ENCODE measurements at regions not wholly inside any gene's neighbourhood (a gene's known extent, or its start where the extent isn't known, plus 50 kb on each side); places are given as distances from the start of the nearest gene placed in this dataset.

- Mint-ChIP-seq H3K27me3 (ENCODE audit: insufficient read depth) (no peaks in the 10 kb centered on the region), H3K4me1 (ENCODE audit: low read depth) (peaks cover 43% of the 10 kb centered on the region), H3K27ac (no peak overlapping the region), H3K4me3 (no peak overlapping the region), H3K36me3 (ENCODE audit: low read depth) (no peaks in the 10 kb centered on the region; the same call in 1 of the 2 replicates), H3K9me3 (no peaks in the 10 kb centered on the region)
- no peak for TF ChIP-seq CTCF (IDR thresholded peaks at IDR 0.05)
- DNase-seq: no peak
These were observed 308.7 kb downstream of the PDGFC start for GRCh38 chr4:156662921-156663320.

DNA sequence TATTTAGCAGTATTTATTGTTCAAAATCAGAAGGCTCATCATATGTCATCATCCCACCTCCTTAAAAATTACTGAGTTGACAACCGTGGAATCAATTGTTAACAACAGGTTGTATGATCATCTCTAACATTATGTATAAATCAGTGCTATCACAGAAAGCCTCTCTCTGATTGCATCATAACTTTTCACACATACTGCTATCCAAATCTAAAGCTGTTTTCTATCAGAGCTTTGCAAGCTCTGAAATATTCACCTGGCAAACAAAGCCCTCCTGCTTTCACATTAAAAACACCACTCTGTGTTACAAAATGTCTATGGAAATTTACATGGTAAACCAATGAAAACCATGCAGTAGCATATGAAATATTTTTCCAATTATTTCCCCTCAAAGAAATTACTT, 310.0 kb downstream of the PDGFC start:
- H3K27ac Mint-ChIP-seq: no peak overlapping the region
- H3K4me1 Mint-ChIP-seq (ENCODE audit: low read depth): peaks cover 50% of the 10 kb centered on the region
- no peak for TF ChIP-seq CTCF (IDR thresholded peaks at IDR 0.05)
- no peaks in the 10 kb centered on the region; the same call in 1 of the 2 replicates for H3K36me3 Mint-ChIP-seq (ENCODE audit: low read depth)
- no peaks in the 10 kb centered on the region for H3K27me3 Mint-ChIP-seq (ENCODE audit: insufficient read depth)
- DNase-seq: no peak
- no peaks in the 10 kb centered on the region for H3K9me3 Mint-ChIP-seq
- H3K4me3 Mint-ChIP-seq: no peak overlapping the region

DNA sequence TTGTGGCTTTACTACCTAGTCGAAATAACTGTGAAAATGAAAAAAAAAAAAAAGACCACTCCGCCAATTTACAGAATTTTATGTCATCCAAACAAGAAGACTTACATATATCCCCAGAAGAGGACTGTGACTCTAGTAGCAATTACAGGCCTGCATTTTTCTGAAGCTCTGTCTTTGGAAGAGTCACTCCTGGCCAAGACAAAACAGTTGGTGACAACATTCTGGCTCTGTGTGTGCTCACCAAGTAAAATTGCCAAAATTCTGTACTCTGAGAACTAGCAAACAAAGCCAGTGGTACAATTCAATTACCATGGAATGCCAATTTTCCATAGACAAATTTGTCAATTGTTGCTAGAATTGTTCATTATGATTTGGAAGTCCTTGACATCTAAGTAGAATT, 311.1 kb downstream of the PDGFC start:
- Mint-ChIP-seq H3K36me3 (ENCODE audit: low read depth) (no peaks in the 10 kb centered on the region; the same call in 1 of the 2 replicates), H3K9me3 (no peaks in the 10 kb centered on the region), H3K4me3 (no peak overlapping the region), H3K27me3 (ENCODE audit: insufficient read depth) (no peaks in the 10 kb centered on the region), H3K4me1 (ENCODE audit: low read depth) (peaks cover 54% of the 10 kb centered on the region), H3K27ac (no peak overlapping the region)
- TF ChIP-seq CTCF (IDR thresholded peaks at IDR 0.05): no peak
- no peak for DNase-seq

GRCh38 chr4:156659983-156660382, 311.6 kb downstream of the PDGFC start:
- no peak overlapping the region for H3K27ac Mint-ChIP-seq
- no peak for DNase-seq
- no peaks in the 10 kb centered on the region for H3K9me3 Mint-ChIP-seq
- peaks cover 54% of the 10 kb centered on the region for H3K4me1 Mint-ChIP-seq (ENCODE audit: low read depth)
- H3K27me3 Mint-ChIP-seq (ENCODE audit: insufficient read depth): no peaks in the 10 kb centered on the region
- TF ChIP-seq CTCF (IDR thresholded peaks at IDR 0.05): no peak
- H3K4me3 Mint-ChIP-seq: no peak overlapping the region
- H3K36me3 Mint-ChIP-seq (ENCODE audit: low read depth): no peaks in the 10 kb centered on the region; the same call in 1 of the 2 replicates

- no peak for DNase-seq
- H3K4me1 Mint-ChIP-seq (ENCODE audit: low read depth): peaks cover 54% of the 10 kb centered on the region
- no peak for TF ChIP-seq CTCF (IDR thresholded peaks at IDR 0.05)
- no peaks in the 10 kb centered on the region for H3K9me3 Mint-ChIP-seq
- H3K4me3 Mint-ChIP-seq: no peak overlapping the region
- H3K27me3 Mint-ChIP-seq (ENCODE audit: insufficient read depth): no peaks in the 10 kb centered on the region
- H3K36me3 Mint-ChIP-seq (ENCODE audit: low read depth): peaks cover 3% of the 10 kb centered on the region
- no peak overlapping the region for H3K27ac Mint-ChIP-seq
These were observed 312.0 kb downstream of the PDGFC start for GRCh38 chr4:156659570-156659969.

- no peak overlapping the region for H3K4me3 Mint-ChIP-seq
- no peak for TF ChIP-seq CTCF (IDR thresholded peaks at IDR 0.05)
- H3K36me3 Mint-ChIP-seq (ENCODE audit: low read depth): peaks cover 7% of the 10 kb centered on the region
- no peaks in the 10 kb centered on the region; the same call in 1 of the 2 replicates for H3K9me3 Mint-ChIP-seq
- DNase-seq: no peak
- no peak overlapping the region for H3K27ac Mint-ChIP-seq
- H3K4me1 Mint-ChIP-seq (ENCODE audit: low read depth): peaks cover 45% of the 10 kb centered on the region
- H3K27me3 Mint-ChIP-seq (ENCODE audit: insufficient read depth): no peaks in the 10 kb centered on the region
These were observed 314.7 kb downstream of the PDGFC start for GRCh38 chr4:156656896-156657295.

Measured in HFFc6 (cell line).